ENCODE measurements at regions not wholly inside any gene's neighbourhood (a gene's known extent, or its start where the extent isn't known, plus 50 kb on each side); places are given as distances from the start of the nearest gene placed in this dataset.
"Not testable (repeated sequence)": the region's sequence is repeated elsewhere in the genome, so short reads cannot be mapped to it uniquely, and the experiment has no call there.

DNA sequence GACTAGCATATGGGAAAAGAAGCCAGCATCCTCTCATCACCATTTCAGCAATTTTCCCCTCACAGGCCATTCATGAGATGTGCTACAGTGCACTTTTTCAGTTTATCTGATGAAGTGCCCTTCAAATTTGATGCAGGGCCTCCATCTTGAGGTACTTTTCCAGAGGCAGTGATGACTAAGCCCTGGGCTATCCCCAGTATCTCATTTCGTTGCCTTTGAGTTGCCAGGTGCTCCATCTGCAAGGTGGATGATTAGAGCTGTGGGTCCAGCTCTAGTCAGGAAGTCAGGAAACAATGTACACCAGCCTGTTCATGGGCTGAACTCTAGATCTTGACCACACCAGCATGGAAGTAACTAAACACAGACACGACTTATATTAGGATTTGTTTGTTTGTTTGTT lies 425.2 kb downstream of the METTL4 start:
- 73% methylated on average over 2 of the region's 2 CpGs for WGBS
- no peak for DNase-seq (ENCODE audit: extremely low spot score)
- Histone ChIP-seq H3K4me1 (ENCODE audit: insufficient read depth) (no peaks in the 10 kb centered on the region), H3K27ac (ENCODE audit: low read depth) (no peak overlapping the region), H3K4me3 (ENCODE audit: low read depth, low read length) (no peak overlapping the region), H3K36me3 (ENCODE audit: insufficient read depth) (no peaks in the 10 kb centered on the region)

DNA sequence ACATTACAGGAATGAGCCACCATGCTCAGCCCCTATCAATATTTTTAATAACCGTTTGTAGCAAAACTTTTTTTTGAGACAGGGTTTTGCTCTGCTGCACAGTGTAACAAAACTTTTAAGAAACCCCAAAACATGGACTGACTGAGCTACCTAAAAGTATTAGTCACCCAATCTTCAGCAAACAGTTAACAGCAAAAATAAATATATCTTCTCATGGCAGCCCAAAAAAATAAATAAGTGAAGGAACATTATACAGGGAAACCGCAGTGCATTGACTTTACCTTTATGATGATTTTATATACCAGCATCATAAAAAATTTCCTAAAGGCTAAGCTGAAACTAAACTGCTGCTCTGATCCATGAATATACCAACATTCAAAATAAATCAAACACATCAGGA lies 424.6 kb downstream of the METTL4 start:
- WGBS = 72% methylated on average over 2 of the region's 2 CpGs
- H3K27ac ChIP-seq (ENCODE audit: low read depth) = no peak overlapping the region
- no peaks in the 10 kb centered on the region for H3K36me3 ChIP-seq (ENCODE audit: insufficient read depth)
- no peak for DNase-seq (ENCODE audit: extremely low spot score)
- H3K4me3 ChIP-seq (ENCODE audit: low read depth, low read length) = no peak overlapping the region
- H3K4me1 ChIP-seq (ENCODE audit: insufficient read depth) = no peaks in the 10 kb centered on the region

DNA sequence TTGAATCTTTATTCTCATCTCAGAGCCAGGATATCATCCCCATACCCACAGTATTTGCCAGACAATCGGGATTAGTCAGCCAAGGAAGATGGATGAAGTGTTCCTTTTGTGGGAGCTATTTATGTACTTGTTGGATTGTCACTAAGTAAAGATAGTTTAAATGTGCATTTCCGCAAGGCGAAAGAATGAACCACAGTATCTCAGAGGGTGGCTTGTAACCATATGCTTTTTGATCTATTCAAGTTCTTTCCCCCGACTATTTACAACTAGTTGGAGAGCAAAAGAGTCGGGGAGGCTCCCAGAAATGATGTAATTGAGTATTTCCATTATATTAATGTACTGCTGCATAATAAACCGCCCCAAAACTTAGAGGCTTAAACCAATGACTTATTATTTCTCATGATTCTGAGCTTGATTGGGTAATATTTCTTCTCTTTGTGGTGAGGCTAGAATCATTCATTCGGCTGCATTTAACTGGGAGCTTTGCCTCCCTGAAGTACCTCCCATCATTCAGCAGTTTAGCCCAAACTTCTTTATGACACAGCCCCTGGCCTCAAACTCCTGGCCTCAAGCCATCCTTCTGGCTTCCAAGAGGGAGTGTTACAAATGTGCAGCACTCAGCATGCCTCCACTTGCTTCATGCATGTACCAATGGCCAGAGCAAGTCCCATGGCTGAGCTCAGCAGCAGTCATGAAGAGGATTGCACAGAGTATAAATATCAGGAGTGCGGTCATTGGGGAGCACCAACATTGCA lies 423.7 kb downstream of the METTL4 start:
- WGBS = 41% methylated on average over 8 of the region's 8 CpGs
- H3K4me1 ChIP-seq (ENCODE audit: insufficient read depth) = no peaks in the 10 kb centered on the region
- no peaks in the 10 kb centered on the region for H3K36me3 ChIP-seq (ENCODE audit: insufficient read depth)
- no peak overlapping the region for H3K27ac ChIP-seq (ENCODE audit: low read depth)
- H3K4me3 ChIP-seq (ENCODE audit: low read depth, low read length) = no peak overlapping the region
- peak; percentile 8 for DNase-seq (ENCODE audit: extremely low spot score)

DNA sequence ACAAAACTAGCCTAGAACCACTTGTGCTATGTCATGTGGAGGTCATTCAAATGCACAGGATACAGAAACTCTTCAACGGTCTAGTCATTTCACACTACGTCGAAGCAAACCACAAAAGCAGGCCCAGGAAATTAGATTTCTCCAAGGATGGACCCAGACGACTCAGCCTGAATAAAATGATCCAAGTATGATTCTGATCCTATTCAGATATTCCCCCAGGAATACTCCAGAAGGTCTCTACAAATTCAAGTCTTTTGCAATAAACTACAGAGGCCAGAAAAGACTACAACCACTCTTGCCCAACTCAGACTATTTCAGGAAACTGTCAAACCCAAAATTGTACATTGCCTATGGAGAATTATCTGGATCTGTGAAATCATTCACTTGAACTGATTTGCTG lies 422.5 kb downstream of the METTL4 start:
- H3K27ac ChIP-seq (ENCODE audit: low read depth) = no peak overlapping the region
- H3K36me3 ChIP-seq (ENCODE audit: insufficient read depth) = no peaks in the 10 kb centered on the region
- H3K4me1 ChIP-seq (ENCODE audit: insufficient read depth) = no peaks in the 10 kb centered on the region
- DNase-seq (ENCODE audit: extremely low spot score) = no peak
- WGBS = 84% methylated on average over 4 of the region's 4 CpGs
- no peak overlapping the region for H3K4me3 ChIP-seq (ENCODE audit: low read depth, low read length)

DNA sequence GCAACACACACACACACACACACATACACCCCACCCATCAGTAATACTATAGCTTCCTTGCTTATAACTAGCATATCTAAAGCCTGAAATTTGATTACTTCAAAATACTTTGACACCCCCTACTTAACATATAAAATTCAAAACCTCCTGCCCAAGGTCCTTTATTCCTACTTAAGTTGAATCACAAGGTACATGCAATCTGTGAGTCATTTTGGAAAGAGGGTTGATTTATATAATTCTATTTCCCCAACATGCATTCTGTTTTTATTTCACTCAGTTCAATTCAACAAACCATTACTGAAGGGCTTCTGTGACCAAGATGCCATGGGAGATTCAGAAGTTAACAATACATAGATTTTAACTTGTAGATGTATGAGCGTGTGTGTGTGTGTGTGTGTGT lies 420.7 kb downstream of the METTL4 start:
- no peaks in the 10 kb centered on the region for H3K4me1 ChIP-seq (ENCODE audit: insufficient read depth)
- 88% methylated on average over 1 of the region's 1 CpG for WGBS
- no peaks in the 10 kb centered on the region for H3K36me3 ChIP-seq (ENCODE audit: insufficient read depth)
- no peak for DNase-seq (ENCODE audit: extremely low spot score)
- H3K4me3 ChIP-seq (ENCODE audit: low read depth, low read length) = no peak overlapping the region
- no peak overlapping the region for H3K27ac ChIP-seq (ENCODE audit: low read depth)

DNA sequence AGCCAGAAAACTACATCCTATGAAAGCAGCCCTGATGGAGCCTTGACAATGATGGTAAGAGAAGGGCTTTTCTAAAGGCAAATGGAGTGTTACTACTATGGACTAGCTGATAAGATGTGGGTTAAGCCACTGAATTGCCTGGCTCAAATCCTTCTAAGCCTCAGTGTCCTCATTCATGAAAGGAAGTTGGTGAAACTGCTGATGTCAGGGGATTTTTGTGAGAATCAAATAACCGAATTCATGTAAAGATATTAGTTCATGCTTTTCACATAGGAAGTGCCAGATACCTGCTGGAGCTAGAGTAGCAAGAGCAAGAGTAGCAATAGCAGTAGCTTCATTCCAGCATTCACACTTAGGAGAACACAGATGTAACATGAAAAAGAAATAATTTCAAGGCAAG lies 417.0 kb downstream of the METTL4 start:
- no peak overlapping the region for H3K27ac ChIP-seq (ENCODE audit: low read depth)
- H3K4me3 ChIP-seq (ENCODE audit: low read depth, low read length) = no peak overlapping the region
- no peaks in the 10 kb centered on the region for H3K36me3 ChIP-seq (ENCODE audit: insufficient read depth)
- 71% methylated on average over 1 of the region's 1 CpG for WGBS
- no peak for DNase-seq (ENCODE audit: extremely low spot score)
- no peaks in the 10 kb centered on the region for H3K4me1 ChIP-seq (ENCODE audit: insufficient read depth)

DNA sequence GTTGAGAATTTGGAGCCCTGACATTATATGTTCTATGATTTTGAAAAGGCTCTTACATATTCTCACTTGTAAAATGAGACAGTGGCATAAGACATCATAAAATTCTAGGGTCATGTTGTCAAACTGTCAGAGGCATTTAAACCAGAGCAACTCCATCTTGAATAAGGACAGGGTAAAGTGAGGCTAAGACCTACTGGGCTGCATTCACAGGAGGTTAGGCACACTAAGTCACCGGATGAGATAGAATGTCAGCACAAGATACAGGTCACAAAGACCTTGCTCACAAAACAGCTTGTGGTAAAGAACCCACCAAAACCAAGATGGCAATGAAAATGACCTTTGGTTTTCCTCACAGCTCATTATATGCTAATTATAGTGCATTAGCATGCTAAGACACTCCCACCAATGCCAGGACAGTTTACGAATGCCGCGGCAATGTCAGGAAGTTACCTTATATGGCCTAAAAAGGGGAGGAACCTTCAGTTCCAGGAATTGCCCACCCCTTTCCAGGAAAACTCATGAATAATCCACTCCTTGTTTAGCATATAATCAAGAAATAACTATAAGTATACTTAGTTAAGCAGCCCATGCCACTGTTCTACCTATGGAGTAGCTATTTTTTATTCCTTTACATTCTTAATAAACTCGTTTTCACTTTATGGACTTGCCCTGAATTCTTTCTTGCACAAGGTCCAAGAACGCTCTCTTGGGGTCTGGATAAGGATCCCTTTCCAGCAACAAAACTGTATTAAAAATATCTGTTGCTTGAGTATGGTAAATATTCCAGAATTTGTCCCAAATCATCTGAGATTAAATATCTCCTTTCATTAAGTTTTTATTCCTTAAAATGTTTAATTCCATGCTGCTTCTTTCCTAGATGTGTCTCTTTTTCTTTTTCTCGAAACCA lies 406.4 kb downstream of the METTL4 start:
- no peak overlapping the region for H3K27ac ChIP-seq (ENCODE audit: low read depth)
- WGBS = 62% methylated on average over 7 of the region's 7 CpGs
- no peaks in the 10 kb centered on the region for H3K36me3 ChIP-seq (ENCODE audit: insufficient read depth)
- DNase-seq (ENCODE audit: extremely low spot score) = no peak
- H3K4me1 ChIP-seq (ENCODE audit: insufficient read depth) = no peaks in the 10 kb centered on the region
- H3K4me3 ChIP-seq (ENCODE audit: low read depth, low read length) = no peak overlapping the region

DNA sequence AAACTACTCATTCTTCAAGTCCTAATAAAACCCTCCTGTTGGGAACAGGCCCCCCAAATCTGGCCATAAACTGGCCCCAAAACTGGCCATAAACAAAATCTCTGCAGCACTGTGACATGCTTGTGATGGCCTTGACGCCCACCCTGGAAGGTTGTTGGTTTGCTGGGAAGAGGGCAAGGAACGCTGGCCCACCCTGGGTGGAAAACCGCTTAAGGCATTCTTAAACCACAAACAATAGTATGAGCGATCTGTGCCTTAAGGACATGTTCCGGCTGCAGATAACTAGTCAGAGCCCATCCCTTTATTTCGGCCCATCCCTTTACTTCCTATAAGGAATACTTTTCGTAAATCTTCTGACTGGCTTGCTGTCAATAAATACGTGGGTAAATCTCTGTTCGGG lies 404.4 kb downstream of the METTL4 start:
- H3K4me3 ChIP-seq (ENCODE audit: low read depth, low read length); H3K4me1 ChIP-seq (ENCODE audit: insufficient read depth); H3K36me3 ChIP-seq (ENCODE audit: insufficient read depth); DNase-seq (ENCODE audit: extremely low spot score); H3K27ac ChIP-seq (ENCODE audit: low read depth): not testable (repeated sequence)
- 82% methylated on average over 9 of the region's 9 CpGs for WGBS

DNA sequence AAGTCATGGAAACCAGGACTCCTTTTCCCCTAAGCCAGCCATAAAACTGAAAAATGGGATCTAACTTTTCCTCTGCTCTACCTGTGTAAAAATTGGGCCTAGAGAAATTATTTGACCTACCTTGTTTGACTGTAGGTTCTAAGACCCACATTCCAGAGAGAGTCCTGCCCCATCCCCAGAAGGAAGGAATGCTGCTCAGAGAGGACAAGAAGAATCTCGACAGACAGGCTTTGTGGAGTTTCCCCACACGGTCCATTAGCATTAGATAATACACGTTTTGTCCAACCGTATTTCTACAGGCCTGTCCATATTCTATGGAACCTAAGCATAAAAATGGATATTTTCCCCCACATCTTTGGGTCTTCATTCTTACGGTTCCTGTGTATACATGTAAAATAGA lies 403.3 kb downstream of the METTL4 start:
- no peak for DNase-seq (ENCODE audit: extremely low spot score)
- no peaks in the 10 kb centered on the region for H3K36me3 ChIP-seq (ENCODE audit: insufficient read depth)
- 69% methylated on average over 5 of the region's 5 CpGs for WGBS
- no peak overlapping the region for H3K4me3 ChIP-seq (ENCODE audit: low read depth, low read length)
- H3K27ac ChIP-seq (ENCODE audit: low read depth) = no peak overlapping the region
- no peaks in the 10 kb centered on the region for H3K4me1 ChIP-seq (ENCODE audit: insufficient read depth)

DNA sequence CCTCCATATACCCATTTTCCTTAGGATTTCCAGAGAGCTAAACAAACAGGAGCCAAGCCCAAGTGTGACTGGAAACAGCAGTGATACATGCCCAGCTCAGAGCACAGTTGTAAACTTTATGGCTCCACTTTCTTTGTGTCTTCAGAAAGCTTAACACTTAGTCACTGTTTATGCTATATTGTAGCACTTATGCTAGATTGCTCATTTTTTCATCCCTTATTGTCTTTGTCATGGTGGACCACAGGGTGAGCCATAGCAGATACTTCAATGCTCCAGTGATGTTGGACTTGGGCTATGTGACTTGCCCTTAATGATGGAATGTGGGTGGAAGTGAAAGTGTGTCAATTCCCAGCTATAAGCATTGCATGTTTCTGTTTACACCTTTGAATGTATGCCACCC lies 401.6 kb downstream of the METTL4 start:
- Histone ChIP-seq H3K4me3 (ENCODE audit: low read depth, low read length) (no peak overlapping the region), H3K4me1 (ENCODE audit: insufficient read depth) (no peaks in the 10 kb centered on the region), H3K27ac (ENCODE audit: low read depth) (no peak overlapping the region), H3K36me3 (ENCODE audit: insufficient read depth) (no peaks in the 10 kb centered on the region)
- DNase-seq (ENCODE audit: extremely low spot score) = no peak

DNA sequence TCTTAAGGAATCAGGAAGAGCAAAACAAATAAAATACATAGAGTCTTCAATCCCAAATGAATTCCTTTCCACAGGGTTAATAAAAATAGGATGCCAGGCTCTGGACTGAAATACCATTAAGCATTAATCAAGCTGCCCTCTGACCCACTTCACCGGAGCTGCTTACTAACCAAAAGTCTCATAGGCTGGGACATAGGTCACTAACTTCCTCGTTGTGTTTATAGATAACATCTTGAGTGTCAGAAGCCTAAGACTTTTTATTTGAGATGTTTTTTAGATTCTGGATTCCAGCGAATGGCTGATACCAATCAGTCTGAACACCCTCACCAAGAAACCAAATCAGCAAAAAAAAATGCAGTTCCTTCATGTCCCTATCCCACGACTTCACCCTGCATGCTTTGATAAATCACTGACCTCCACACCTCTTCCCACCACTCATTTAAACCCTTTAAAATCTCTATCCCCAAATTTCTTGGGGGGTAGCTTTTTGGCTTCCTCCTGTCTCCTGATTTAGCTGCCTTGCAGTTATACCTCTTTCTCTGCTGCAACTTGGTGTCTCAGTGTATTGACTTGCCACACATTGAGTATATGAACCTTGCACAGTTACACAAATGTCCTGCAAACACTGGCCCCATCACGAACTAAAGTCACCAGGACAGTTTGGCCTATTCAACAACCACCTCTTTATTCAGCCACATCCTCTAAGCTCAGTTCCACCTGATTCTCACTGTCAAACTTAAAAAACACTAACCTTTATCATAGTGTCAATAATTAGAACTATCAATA lies 399.3 kb downstream of the METTL4 start:
- H3K4me3 ChIP-seq (ENCODE audit: low read depth, low read length) = no peak overlapping the region
- no peaks in the 10 kb centered on the region for H3K36me3 ChIP-seq (ENCODE audit: insufficient read depth)
- WGBS = 37% methylated on average over 5 of the region's 5 CpGs
- no peak overlapping the region for H3K27ac ChIP-seq (ENCODE audit: low read depth)
- no peaks in the 10 kb centered on the region for H3K4me1 ChIP-seq (ENCODE audit: insufficient read depth)
- no peak for DNase-seq (ENCODE audit: extremely low spot score)

DNA sequence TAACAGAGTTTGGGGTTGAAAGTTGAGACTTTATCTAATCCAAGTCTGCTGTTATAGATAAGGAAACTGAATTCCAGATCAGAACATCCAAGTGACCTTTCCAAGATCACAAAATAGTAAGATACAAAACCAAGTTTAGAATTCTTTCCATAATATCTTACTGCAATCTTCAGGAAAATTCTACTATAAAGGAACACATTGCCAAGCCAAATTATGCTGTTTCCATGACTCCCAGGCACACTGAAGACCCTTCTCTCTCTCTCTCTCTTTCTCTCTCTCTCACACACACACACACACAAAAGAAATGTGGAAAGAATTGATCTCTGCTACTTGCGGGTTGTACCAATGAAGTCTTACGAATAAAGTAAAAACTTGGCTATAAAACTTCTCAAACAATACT lies 398.4 kb downstream of the METTL4 start:
- H3K36me3 ChIP-seq (ENCODE audit: insufficient read depth) = no peaks in the 10 kb centered on the region
- WGBS = 63% methylated on average over 2 of the region's 2 CpGs
- no peak for DNase-seq (ENCODE audit: extremely low spot score)
- H3K27ac ChIP-seq (ENCODE audit: low read depth) = no peak overlapping the region
- H3K4me3 ChIP-seq (ENCODE audit: low read depth, low read length) = no peak overlapping the region
- no peaks in the 10 kb centered on the region for H3K4me1 ChIP-seq (ENCODE audit: insufficient read depth)

DNA sequence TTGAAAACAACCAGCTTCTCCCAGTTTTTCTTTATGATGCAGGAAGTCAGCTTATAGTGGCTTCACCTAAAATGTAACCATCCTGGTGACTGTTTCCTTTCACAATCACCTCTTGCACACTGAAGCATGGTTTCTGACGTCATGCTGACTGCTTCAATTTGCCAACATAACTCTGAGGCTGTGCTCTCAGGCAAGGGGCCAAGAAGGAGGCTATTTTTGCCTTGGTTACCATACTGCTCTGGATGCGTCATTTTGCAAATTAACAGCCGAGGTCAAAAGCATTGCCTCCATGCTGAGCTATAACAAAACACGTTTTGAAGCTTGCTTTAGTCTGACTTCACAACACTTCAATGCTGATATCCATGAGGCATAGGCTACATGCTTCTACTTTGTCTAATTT lies 397.8 kb downstream of the METTL4 start:
- DNase-seq (ENCODE audit: extremely low spot score) = no peak
- 23% methylated on average over 4 of the region's 4 CpGs for WGBS
- Histone ChIP-seq H3K27ac (ENCODE audit: low read depth) (no peak overlapping the region), H3K4me3 (ENCODE audit: low read depth, low read length) (no peak overlapping the region), H3K4me1 (ENCODE audit: insufficient read depth) (no peaks in the 10 kb centered on the region), H3K36me3 (ENCODE audit: insufficient read depth) (no peaks in the 10 kb centered on the region)

DNA sequence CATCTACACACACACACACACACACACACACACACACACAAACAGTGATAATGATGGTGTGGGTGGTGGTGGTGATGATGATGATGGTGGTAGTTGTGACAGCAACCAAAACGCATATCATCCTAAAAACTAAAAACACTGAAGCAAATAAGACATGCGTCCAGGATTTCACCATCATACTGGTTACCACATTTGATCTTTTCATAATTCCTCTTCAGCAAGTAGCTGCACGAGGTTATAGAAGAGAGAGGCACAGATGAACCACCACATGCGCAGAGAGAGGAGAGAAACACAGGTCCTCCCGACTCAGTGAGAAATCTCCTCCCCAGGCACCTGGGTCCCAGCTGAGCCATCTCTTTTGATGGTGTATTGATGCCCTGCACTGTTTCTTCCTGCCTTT lies 393.3 kb downstream of the METTL4 start:
- no peak overlapping the region for H3K27ac ChIP-seq (ENCODE audit: low read depth)
- H3K4me1 ChIP-seq (ENCODE audit: insufficient read depth) = no peaks in the 10 kb centered on the region
- WGBS = 87% methylated on average over 5 of the region's 5 CpGs
- no peak for DNase-seq (ENCODE audit: extremely low spot score)
- no peak overlapping the region for H3K4me3 ChIP-seq (ENCODE audit: low read depth, low read length)
- no peaks in the 10 kb centered on the region for H3K36me3 ChIP-seq (ENCODE audit: insufficient read depth)

Measured in urinary bladder (tissue), 3 donors.